K562 (cell line): ENCODE measurements at regions not wholly inside any gene's neighbourhood (a gene's known extent, or its start where the extent isn't known, plus 50 kb on each side); places are given as distances from the start of the nearest gene placed in this dataset.

ENCODE experiments used
- ATAC-seq: fragments of 200-7000 bp; cut with Tn5 transposase; 3 replicates; pipeline ENCODE4 v1.9.1; 2020; ENCODE audit warnings: moderate library complexity
- BruUV-seq: library from RNA; stranded (reverse); fragments of 400-500 nt; replicated peaks from 2 replicates; lab custom pipeline; 2021; lab: Mats Ljungman, UMichigan
- CTCF ChIA-PET: fragments of 300-600 bp; formaldehyde crosslinking; extraction: SDS; loops from one replicate; lab custom pipeline; 2021; ENCODE audit warnings: low intra/inter-chr PET ratio; lab: Yijun Ruan, JAX
- POLR2A ChIA-PET: fragments of 300-600, 350-650 bp; sonication (Branson Sonifier 250); formaldehyde crosslinking; extraction: SDS; loops from one replicate; lab custom pipeline; 2021; ENCODE audit warnings: antibody characterized with exemption, inconsistent platforms; lab: Yijun Ruan, JAX
- DNase-seq, 4 experiments: peaks; one replicate each; pipeline versions ENCODE4 v3.0.0 to v3.0.0-alpha.2; 2011 to 2018; ENCODE audit warnings: low spot score in 3 of 4, mixed read lengths in 3 of 4; ENCODE audit errors: extremely low read depth in 1 of 4
- FAIRE-seq: peaks from 2 replicates; lab custom pipeline; 2011; peaks lifted over from hg19 to GRCh38; lab: Jason Lieb, UNC
- H2AFZ ChIP-seq: 2 replicates; pipeline ENCODE4 v1.6.0; 2011; ENCODE audit warnings: low read depth, low read length, control low read depth, inconsistent platforms
- H3K27ac ChIP-seq: fragments of 200-600 bp; 3 replicates; pipeline ENCODE4 v1.8.0; 2011; ENCODE audit warnings: low read depth, mild to moderate bottlenecking, control low read depth, inconsistent platforms, low read length, moderate library complexity, mixed read lengths; ENCODE audit errors: extremely low read depth
- H3K27me3 ChIP-seq, 2 experiments: fragments of 300-600 bp in 1 of 2; 2 replicates in 1 of 2; 3 replicates in 1 of 2; pipeline versions ENCODE4 v1.6.0 to v1.8.0; 2011; ENCODE audit warnings: inconsistent platforms in 2 of 2, low read length in 2 of 2, mild to moderate bottlenecking in 1 of 2, mixed read lengths in 1 of 2, moderate library complexity in 1 of 2; ENCODE audit not compliant: control insufficient read depth in 2 of 2, insufficient read depth in 2 of 2
- H3K36me3 ChIP-seq: fragments of 300-600 bp; 3 replicates; pipeline ENCODE4 v1.8.0; 2011; ENCODE audit warnings: mild to moderate bottlenecking, low read length, inconsistent platforms; ENCODE audit not compliant: control insufficient read depth, insufficient read depth
- H3K4me1 ChIP-seq, 2 experiments: fragments of 200-600 bp in 1 of 2; replicated peaks in 1 of 2; 2 replicates in 1 of 2; 3 replicates in 1 of 2; pipeline versions ENCODE4 v1.5.1 to v1.8.0; 2011; ENCODE audit warnings: inconsistent platforms in 2 of 2, low read length in 2 of 2, mild to moderate bottlenecking in 1 of 2, mixed read lengths in 1 of 2, moderate library complexity in 1 of 2; ENCODE audit not compliant: control insufficient read depth in 2 of 2, insufficient read depth in 2 of 2
- H3K4me2 ChIP-seq: 2 replicates; pipeline ENCODE4 v1.6.1; 2011; ENCODE audit warnings: low read length, control low read depth, inconsistent platforms, mixed read lengths; ENCODE audit not compliant: insufficient read depth
- H3K4me3 ChIP-seq: fragments of 200-600 bp; sonication (generic), shearing (Covaris generic); 2 replicates; pipeline ENCODE4 v1.5.1; 2016; ENCODE audit warnings: control low read depth, inconsistent platforms
- H3K79me2 ChIP-seq: fragments of 200-600 bp; 3 replicates; pipeline ENCODE4 v1.8.0; 2011; ENCODE audit warnings: low read length, inconsistent platforms; ENCODE audit not compliant: control insufficient read depth, insufficient read depth
- H3K9ac ChIP-seq, 2 experiments: 2 replicates each; pipeline versions ENCODE4 v1.6.0 to v1.6.1; 2011; ENCODE audit warnings: low read depth in 2 of 2, low read length in 2 of 2, control low read depth in 1 of 2, inconsistent platforms in 1 of 2, mild to moderate bottlenecking in 1 of 2, mixed read lengths in 1 of 2; ENCODE audit not compliant: insufficient read depth in 1 of 2
- H3K9me1 ChIP-seq: one replicate; pipeline ENCODE4 v1.6.0; 2011; ENCODE audit warnings: inconsistent platforms, mild to moderate bottlenecking, low read length, moderate library complexity; ENCODE audit not compliant: control insufficient read depth, insufficient read depth
- H3K9me3 ChIP-seq: replicated peaks from 2 replicates; pipeline ENCODE4 v1.5.1; 2011; ENCODE audit warnings: low read depth, low read length, inconsistent platforms; ENCODE audit not compliant: control insufficient read depth, insufficient read depth
- H4K20me1 ChIP-seq: replicated peaks from 2 replicates; pipeline ENCODE4 v1.6.1; 2011; ENCODE audit warnings: low read length, inconsistent platforms, mixed read lengths; ENCODE audit not compliant: control insufficient read depth, insufficient read depth
- FOXJ3 ChIP-seq: sonication (generic); formaldehyde crosslinking; IDR thresholded peaks from 2 replicates; pipeline ENCODE4 v1.4.0; 2020; ENCODE audit warnings: mild to moderate bottlenecking, missing genetic modification reagents
- JUN ChIP-seq, 2 experiments: sonication (generic) in 1 of 2; formaldehyde crosslinking in 1 of 2; IDR thresholded peaks; 2 replicates each; pipeline versions ENCODE4 v1.6.1 to v1.8.0; 2012 to 2022; ENCODE audit warnings: borderline replicate concordance in 2 of 2, mild to moderate bottlenecking in 2 of 2, improper control_type of control experiment in 1 of 2, low read depth in 1 of 2, low read length in 1 of 2, missing genetic modification reagents in 1 of 2
- PYGO2 ChIP-seq: fragments of 450-650 bp; IDR thresholded peaks from 2 replicates; pipeline ENCODE4 v1.6.1; 2016; ENCODE audit warnings: mild to moderate bottlenecking, missing genetic modification characterization, moderate library complexity, missing compliant biosample characterization
- SMARCA4 ChIP-seq: fragments of 450-650 bp; IDR thresholded peaks from 2 replicates; pipeline ENCODE4 v1.6.1; 2016
- STAT5B ChIP-seq: fragments of 250-450 bp; sonication (Bioruptor Pico); IDR thresholded peaks from 2 replicates; pipeline ENCODE4 v1.8.0; 2021; ENCODE audit warnings: mild to moderate bottlenecking, inconsistent platforms
- ZNF174 ChIP-seq: fragments of 250-450 bp; sonication (Bioruptor Pico); IDR thresholded peaks from 2 replicates; pipeline ENCODE4 v1.4.0; 2020; ENCODE audit warnings: mild to moderate bottlenecking
- ZNF184 ChIP-seq: sonication (generic); formaldehyde crosslinking; IDR thresholded peaks from 2 replicates; pipeline ENCODE4 v1.5.0; 2020; ENCODE audit warnings: missing genetic modification reagents
- ZNF224 ChIP-seq: sonication (generic); formaldehyde crosslinking; IDR thresholded peaks from 2 replicates; pipeline ENCODE4 v1.8.0; 2022; ENCODE audit warnings: mild to moderate bottlenecking, missing genetic modification reagents
- WGBS: fragments of 100-300 bp; shearing (Covaris generic); methylation state at CpG from one replicate; pipeline ENCODE4 v1.1.6; 2016; ENCODE audit warnings: low coverage, mixed read lengths; ENCODE audit not compliant: insufficient coverage; ENCODE audit errors: missing lambda C conversion rate; 5-methylcytosine and 5-hydroxymethylcytosine counted together
- in situ Hi-C: fragments of 300-500 bp; cut with MboI; formaldehyde crosslinking; loops from 4 replicates; pipeline ENCODE4 v1.15.0; 2018; ENCODE audit warnings: inconsistent platforms, mixed read lengths
- intact Hi-C: fragments of 100-400 bp; cut with micrococcal nuclease; formaldehyde crosslinking; loops from 2 replicates; pipeline ENCODE4 v1.14.2; 2022
- TF ChIP-seq, protein P1 (sequence below), 2 experiments: fragments of 450-650 bp; IDR thresholded peaks; 2 replicates each; pipeline ENCODE4 v1.6.1; 2018; ENCODE audit warnings: mild to moderate bottlenecking in 2 of 2, low read depth in 1 of 2; ENCODE audit not compliant: partially characterized antibody in 2 of 2

DNA sequence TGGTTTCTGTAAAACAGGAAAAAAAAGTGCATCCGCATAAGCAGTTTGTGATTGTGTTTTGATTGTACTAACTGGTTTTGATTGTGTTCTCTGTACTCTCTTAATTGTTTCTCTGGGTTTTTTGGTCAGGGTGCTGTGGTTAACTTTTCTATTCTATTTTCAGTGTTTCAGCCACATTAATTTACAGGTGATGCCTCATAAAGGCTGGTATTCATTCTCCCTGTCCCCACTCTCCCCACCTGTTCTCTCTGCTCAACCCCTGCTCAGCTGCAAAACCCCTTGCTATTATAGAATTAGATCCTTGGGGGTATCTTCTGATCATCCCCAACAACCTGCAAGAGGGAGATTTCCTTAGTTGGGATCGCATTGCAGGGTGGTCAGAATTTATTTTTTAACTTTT is 285.4 kb upstream of the AZI2 start:
- intact Hi-C loops: no loop called here
- BruUV-seq: no TSS peak
- DNase-seq: no peak
- CTCF ChIA-PET: no interaction called here
- 6% methylated on average over 2 of the region's 2 CpGs for whole genome bisulfite sequencing
- in situ Hi-C loops: no loop called here
- Histone ChIP-seq H3K9me1 (no peaks in the 10 kb centered on the region), H3K9me3 (no peaks in the 10 kb centered on the region), H4K20me1 (no peaks in the 10 kb centered on the region), H3K9ac (no peak overlapping the region), H3K4me1 (no peaks in the 10 kb centered on the region), H2AFZ (no peak overlapping the region), H3K27me3 (no peaks in the 10 kb centered on the region), H3K79me2 (no peaks in the 10 kb centered on the region), H3K4me2 (no peak overlapping the region), H3K27ac (no peak overlapping the region), H3K36me3 (no peaks in the 10 kb centered on the region), H3K4me3 (no peak overlapping the region)
- TF ChIP-seq ZNF174 (CRISPR knock-in tag) (no peak), FOXJ3 (CRISPR knock-in tag) (no peak), PYGO2 (tag) (no peak), ZNF224 (CRISPR knock-in tag) (no peak), ZNF184 (CRISPR knock-in tag) (no peak), STAT5B (CRISPR knock-in tag) (no peak), SMARCA4 (no peak), JUN (IDR thresholded peaks at IDR 0.05; ENCODE audit: borderline replicate concordance, low read depth, low read length) (no peak), JUN (CRISPR knock-in tag; IDR thresholded peaks at IDR 0.05; ENCODE audit: borderline replicate concordance) (no peak)
- TF ChIP-seq, protein P1, sequence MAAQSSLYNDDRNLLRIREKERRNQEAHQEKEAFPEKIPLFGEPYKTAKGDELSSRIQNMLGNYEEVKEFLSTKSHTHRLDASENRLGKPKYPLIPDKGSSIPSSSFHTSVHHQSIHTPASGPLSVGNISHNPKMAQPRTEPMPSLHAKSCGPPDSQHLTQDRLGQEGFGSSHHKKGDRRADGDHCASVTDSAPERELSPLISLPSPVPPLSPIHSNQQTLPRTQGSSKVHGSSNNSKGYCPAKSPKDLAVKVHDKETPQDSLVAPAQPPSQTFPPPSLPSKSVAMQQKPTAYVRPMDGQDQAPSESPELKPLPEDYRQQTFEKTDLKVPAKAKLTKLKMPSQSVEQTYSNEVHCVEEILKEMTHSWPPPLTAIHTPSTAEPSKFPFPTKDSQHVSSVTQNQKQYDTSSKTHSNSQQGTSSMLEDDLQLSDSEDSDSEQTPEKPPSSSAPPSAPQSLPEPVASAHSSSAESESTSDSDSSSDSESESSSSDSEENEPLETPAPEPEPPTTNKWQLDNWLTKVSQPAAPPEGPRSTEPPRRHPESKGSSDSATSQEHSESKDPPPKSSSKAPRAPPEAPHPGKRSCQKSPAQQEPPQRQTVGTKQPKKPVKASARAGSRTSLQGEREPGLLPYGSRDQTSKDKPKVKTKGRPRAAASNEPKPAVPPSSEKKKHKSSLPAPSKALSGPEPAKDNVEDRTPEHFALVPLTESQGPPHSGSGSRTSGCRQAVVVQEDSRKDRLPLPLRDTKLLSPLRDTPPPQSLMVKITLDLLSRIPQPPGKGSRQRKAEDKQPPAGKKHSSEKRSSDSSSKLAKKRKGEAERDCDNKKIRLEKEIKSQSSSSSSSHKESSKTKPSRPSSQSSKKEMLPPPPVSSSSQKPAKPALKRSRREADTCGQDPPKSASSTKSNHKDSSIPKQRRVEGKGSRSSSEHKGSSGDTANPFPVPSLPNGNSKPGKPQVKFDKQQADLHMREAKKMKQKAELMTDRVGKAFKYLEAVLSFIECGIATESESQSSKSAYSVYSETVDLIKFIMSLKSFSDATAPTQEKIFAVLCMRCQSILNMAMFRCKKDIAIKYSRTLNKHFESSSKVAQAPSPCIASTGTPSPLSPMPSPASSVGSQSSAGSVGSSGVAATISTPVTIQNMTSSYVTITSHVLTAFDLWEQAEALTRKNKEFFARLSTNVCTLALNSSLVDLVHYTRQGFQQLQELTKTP (IDR thresholded peaks at IDR 0.05; ENCODE audit: low read depth in 1 of 2, partially characterized antibody in 2 of 2): no peak
- POLR2A ChIA-PET: no interaction called here
- ATAC-seq: no peak
- no peak for FAIRE-seq
